Activated CD8-positive, alpha-beta memory T cell treated with anti-CD3 and anti-CD28 coated beads for 36 hours (primary cell): ENCODE measurements at regions not wholly inside any gene's neighbourhood (a gene's known extent, or its start where the extent isn't known, plus 50 kb on each side); places are given as distances from the start of the nearest gene placed in this dataset.
"Not testable (repeated sequence)": the region's sequence is repeated elsewhere in the genome, so short reads cannot be mapped to it uniquely, and the experiment has no call there.

Experiments used
- CTCF ChIA-PET: fragments of 350-600 bp; sonication (Branson Sonifier 250); formaldehyde crosslinking; loops from one replicate; lab custom pipeline; 2021; ENCODE audit warnings: antibody characterized with exemption; lab: Charles Lee
- POLR2A ChIA-PET: fragments of 350-600 bp; sonication (Branson Sonifier 250); formaldehyde crosslinking; loops from one replicate; lab custom pipeline; 2021; ENCODE audit warnings: antibody characterized with exemption; lab: Charles Lee

DNA sequence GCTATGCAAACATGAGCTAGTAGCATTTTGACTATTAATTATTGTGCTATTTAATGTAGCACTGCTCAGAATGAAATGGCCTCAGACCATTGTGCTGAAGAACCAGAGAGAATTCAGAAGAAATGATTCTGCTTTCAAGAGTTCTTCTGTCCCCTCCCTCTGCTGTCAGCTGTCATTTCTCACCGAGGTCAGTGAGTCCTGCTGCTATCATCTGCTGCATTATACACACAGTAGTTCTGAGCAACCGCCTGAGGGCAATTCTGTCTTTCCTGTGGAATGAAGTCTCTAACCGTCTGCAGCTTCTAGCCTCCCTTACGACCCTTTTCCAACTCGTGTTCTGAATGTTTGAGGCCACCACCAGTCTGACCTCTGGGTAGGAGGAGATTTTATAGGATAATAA is 249.4 kb downstream of the HNRNPD start:
- CTCF ChIA-PET, result no interaction called here
- POLR2A ChIA-PET, result no interaction called here

DNA sequence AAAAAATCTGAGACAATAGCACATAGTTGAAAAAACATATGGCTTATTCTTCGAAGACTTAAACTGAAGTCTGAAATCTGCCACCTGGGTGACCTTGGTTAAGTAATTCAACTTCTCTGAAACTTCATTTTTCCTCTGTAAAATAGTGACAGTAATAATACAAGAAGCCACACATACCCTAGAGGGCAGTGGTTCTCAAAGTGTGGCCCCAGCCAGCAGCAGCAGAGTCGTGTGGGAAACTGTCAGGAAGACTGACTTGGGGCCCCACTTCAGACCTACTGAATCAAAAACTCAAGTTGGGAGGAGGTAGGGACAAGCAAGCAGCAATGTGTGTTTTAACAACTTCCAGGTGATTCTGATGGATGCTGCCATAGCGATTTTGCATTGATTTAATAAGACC is 249.9 kb downstream of the HNRNPD start:
- ChIA-PET POLR2A (no interaction called here), CTCF (no interaction called here)

DNA sequence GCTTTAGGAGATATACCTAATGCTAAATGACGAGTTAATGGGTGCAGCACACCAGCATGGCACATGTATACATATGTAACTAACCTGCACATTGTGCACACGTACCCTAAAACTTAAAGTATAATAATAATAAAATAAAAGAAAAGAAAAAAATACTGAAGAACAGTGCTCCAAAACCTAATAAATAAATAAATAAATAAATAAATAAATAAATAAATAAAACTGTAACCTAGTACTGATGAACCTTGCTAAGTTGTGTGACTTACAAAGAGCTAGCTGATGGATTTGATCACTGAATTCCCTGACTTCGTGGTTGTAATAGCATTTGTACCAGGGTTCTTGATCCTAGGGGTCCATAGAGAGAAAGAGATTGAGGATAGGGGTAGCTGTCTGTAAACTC is 258.6 kb downstream of the HNRNPD start:
- CTCF ChIA-PET, POLR2A ChIA-PET: not testable (repeated sequence)

DNA sequence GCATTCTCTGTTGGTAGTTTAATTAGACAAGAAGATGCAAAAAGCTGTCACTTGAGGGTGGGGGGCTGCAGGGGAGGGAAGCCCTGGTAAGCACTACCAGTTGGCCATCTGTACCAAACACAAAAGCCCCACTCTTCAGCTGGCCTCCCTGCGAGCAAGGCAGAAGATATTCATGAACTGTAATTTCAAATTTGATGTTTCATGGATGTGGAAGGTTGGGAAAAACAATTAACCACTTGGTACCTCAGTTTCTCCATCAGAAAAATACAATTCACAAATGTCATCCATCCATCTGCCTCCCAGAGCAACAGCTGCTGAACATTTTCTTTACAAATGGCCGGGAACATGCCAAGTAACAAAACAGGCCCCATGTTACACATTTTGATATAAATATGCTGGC is 265.3 kb downstream of the HNRNPD start:
- ChIA-PET CTCF (no interaction called here), POLR2A (no interaction called here)

DNA sequence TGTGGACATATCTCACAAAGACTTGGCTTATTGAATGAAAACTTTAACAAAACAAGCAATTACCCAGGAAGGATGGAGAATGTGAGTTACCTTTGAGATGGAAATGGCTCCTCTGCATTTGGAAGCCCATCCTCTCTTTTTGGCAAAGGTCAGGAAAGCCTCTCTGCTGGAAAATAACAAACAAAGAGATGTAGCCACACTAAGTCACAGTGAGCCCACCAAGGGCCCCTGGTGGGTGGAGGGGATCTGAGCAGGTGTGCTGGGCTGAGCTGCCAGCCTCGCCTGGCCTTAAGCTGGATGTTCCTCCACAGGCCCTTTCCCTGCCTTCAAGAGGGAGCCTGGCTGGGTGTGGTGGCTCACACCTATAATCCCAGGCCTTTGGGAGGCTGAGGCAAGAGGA is 269.2 kb downstream of the HNRNPD start:
- POLR2A ChIA-PET, result no interaction called here
- CTCF ChIA-PET, result interaction anchor here (0.7 kb wide), 1 partner anchor 41 kb away, joined by 3 read pairs; no protein-coding TSS in a partner anchor

DNA sequence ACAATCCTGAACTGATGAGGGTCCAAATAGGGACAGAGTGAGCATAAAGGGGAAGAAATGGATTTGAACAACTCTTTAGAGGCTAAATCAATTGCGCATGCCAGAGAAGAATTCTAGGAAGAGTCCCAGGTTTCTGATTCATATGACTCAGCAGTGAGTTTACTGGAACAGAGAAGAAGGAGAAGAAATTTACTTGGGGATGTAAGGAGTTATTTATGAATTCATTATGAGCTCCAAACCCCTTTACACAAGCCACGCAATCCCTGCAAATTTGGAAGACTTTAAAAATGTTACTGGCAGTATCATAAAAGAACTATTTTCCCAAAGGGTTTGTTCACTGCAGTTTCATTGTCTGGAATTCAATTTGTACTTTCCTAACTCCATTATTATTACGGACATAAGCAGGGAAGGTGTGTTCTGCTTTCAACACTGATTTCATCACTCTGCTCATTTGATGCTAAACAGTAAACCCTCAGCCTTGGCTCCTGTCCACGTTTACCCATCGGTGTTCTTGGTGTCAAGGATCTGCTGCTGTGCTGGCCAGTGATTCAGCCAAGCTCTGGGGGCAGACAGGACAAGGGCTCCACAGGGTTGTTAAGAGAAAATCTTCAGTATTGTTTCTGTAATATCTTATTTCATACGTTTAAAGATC is 273.7 kb downstream of the HNRNPD start:
- CTCF ChIA-PET, result no interaction called here
- POLR2A ChIA-PET, result no interaction called here

DNA sequence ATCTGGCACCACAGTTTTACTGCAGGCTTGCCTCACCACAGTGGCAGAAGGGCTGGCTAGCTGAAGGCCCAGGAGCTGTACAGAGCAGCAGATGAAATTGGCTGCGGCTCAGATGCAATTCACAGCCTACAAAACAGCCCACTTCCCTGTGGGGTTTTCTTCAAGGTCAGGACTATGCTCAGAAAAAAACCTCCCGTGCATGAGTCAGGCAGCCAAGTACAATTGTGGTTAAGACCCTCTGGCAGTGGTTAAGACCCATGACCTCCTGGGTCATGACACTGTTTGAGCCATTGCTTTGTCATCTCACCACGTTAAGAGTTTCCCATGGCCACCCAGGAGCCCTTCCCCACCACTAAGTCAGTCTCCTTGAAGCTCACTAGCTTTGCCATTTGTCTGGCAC is 276.3 kb downstream of the HNRNPD start:
- ChIA-PET POLR2A (no interaction called here), CTCF (no interaction called here)

DNA sequence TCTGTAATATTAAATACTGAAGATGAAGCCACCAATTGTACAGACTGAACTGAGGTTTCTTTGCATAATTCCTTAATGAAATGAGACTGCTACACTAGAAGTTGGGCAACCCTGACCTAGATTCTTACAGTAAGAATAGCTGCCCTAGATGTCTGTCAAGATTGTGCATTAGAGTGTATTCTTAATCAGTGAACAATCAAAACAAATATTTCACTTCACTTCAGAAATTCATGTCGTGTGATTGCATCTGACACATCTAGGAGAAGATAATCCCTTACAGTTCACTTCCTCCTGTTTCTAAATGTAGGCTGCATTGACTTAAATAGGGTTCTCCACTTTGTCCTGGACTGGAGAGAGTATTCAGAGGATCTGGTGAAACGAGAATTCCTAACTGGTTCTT is 283.1 kb downstream of the HNRNPD start:
- POLR2A ChIA-PET, result no interaction called here
- CTCF ChIA-PET, result no interaction called here

DNA sequence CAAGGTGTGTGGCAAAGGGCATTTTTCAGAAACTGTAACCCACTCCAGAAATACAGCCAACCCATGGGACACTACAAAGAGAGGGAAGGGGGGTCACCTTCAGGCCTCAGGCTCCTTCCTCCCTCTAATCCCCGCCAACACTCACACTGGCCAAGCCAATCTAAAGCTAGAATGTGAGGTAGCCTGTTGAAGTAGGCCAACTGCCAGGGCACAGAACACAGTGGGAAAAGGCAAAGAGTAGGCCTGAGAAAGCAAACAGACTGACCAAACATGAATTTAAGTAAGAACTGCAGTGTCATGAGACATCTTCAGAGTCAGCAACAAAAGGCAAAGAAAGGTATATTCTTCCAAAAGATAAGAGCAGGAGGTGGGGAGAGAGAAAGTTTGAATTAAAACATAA is 289.0 kb downstream of the HNRNPD start:
- POLR2A ChIA-PET, result no interaction called here
- CTCF ChIA-PET, result no interaction called here

DNA sequence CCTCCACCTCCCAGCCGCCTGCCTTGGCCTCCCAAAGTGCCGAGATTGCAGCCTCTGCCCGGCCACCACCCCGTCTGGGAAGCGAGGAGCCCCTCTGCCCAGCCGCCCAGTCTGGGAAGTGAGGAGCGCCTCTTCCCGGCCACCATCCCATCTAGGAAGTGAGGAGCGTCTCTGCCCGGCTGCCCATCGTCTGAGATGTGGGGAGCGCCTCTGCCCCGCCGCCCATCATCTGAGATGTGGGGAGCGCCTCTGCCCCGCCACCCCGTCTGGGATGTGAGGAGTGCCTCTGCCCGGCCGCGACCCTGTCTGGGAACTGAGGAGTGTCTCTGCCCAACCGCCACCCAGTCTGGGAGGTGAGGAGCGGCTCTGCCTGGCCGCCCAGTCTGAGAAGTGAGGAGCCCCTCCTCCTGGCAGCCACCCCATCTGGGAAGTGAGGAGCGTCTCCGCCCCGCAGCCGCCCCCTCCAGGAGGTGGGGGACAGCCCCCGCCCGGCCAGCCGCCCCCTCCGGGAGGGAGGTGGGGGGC is 296.3 kb downstream of the HNRNPD start:
- POLR2A ChIA-PET, CTCF ChIA-PET: not testable (repeated sequence)

DNA sequence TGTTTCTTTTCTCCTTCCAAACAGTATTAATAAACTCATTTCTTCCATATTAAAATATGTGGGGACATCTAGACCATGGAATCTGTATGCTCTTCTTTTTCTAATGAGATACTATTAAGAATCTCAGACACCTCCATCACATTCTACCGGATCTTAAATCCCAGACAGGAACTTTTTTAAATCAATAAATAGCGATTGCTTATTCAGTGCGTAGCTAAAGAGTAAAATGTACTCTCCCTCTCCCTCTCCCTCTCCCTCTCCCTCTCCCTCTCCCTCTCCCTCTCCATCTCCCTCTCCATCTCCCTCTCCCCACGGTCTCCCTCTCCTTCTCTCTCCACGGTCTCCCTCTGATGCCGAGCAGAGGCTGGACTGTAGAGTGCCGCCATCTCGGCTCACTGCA is 297.0 kb downstream of the HNRNPD start:
- CTCF ChIA-PET, result no interaction called here
- POLR2A ChIA-PET, result no interaction called here

DNA sequence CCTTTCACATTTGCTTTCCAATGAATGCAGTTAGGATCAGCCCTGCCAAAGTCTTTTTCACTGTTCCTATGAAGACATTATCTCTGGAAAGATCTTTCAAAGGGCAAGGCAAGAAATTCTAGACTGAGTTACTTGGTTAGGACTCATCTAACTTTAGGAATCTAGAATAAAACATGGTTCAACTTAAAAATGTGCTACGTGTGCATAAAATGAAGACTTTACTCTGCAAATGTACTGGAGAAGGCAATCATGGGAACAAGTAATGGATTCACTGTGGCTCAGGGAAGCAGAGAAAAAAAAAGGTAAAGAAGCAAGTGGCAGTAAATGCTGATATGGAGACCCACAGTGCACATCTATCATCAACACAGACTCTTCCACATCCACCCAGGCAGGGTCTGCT is 297.4 kb downstream of the HNRNPD start:
- POLR2A ChIA-PET, result no interaction called here
- CTCF ChIA-PET, result no interaction called here

DNA sequence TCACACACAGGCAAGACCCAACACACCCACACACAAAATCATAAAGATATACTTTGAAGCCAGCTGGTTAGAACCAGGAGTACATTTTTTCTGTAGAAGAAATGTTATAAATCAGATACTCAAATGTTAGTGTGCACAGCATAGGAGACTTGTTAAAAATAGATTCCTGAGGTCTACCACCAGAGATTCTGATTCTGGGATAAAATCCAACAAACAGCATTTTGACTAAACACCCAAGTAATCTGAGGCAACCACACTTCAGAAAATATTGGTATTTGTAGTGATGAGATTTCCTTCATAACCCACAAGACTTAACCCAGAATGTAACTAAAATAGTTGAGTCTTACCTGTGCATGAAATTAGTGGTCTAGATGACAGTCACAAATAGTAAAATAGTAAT is 301.8 kb downstream of the HNRNPD start:
- ChIA-PET POLR2A (no interaction called here), CTCF (no interaction called here)

DNA sequence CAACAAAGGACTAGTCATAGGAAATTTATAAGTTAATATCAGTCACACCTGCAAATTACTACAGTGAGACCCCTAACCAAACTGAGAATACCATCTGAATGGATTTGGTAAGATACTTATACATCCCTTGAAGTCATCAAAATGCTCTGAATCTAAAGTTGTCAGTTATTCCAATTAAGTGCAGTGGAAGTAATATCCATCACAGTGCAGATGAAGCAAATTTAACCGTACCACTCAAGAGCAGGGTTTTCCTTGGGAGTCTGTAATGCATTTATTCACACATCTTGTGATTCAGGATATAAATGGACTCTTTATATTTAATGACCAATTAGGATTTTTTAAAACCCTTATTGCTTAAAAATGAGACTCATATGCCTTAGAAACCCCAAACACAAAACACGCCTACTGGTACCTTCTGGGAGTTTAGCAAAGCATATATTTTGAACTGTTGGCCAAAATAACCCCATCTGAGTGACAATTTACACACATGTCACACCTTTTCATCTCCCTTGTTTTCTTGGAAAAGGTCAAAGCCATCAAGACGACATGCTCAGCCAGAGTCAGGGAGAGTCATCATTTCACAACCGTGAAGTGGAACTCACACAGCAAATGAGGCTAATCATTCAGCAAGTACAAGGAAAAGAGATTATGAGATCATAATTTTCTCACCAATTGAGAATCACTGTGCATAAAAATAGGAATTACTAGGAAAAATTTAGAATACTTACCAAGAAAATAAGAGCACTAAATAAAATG is 303.7 kb downstream of the HNRNPD start:
- ChIA-PET CTCF (no interaction called here), POLR2A (no interaction called here)

DNA sequence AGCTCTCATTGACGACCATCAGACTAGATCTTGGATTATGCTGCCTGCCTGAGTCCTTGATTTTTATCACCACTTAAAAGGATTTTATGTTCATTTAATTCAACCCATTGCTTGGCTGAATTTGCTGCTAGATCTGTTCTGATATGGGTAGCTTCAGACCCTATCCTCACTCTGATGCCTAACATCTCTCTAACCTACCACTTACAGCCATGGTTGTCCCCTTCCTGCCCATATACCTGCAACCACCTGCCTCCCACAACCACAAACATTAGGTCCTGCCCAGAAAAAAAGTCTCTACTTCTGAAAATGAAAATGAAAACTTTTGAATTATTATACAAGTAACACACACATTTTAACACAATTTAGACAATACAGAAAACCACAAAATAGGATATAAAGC is 310.8 kb downstream of the HNRNPD start:
- ChIA-PET CTCF (no interaction called here), POLR2A (no interaction called here)

DNA sequence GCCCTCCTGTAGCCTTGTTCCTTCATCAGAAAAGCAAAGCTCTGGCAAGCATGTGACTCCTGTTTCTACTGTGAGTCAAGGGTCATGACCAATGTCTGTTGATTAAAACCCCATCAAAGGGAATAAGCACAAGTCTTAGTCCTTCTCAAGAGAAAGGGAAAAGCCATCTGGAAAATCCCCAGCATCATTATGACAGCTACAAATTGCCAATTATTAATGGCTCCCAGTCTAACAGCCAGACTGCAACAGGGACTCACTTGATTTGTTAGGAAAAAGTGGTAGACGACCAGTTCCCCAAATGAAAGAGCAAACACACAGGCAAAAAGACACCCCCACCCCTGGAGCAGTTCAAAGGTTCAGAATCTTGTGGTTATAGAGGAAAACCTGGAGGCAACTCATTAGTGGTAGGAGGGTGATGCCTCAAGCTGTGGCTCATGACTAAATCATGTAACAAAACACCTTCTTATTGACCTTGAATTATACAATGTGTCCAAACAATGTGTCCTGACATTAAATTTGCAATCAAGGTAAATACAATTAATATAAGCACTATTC is 315.7 kb downstream of the HNRNPD start:
- ChIA-PET CTCF (no interaction called here), POLR2A (no interaction called here)

DNA sequence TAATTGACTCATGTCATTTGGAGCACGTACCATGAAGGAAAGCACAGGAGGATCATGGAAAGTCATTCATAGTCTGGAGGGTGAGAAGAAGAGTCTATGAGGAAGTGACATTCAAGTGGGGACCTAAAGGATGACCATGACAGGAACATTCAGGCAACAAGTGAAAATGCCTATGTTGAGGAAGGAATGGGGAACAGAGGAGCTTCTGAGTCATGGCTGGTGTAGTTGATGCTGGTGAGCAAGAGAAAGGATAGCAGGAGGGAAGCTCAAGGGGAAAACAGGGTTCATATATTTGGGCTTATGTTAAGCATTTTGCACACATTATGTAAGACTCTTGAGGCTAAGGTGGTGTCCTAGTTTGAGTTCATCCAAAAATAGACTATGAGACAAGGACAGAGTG is 318.6 kb downstream of the HNRNPD start:
- CTCF ChIA-PET, result no interaction called here
- POLR2A ChIA-PET, result no interaction called here

DNA sequence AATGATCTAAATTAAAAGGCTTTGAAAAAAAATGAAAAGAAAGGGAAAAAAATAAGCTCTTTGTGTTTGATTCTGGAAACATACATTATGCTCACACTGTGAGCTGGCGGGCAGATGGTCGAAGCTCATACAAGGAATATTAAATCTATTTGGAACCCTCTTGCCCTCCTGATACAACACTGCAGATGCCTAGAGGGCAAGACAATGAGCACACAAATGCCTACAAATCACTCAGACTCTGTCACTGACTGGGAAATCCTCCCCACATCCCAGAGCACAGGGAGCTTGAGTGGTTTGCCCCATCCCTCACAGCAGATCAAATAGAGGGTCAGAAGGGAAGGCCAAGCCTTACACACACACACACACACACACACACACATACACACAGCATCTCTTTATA is 320.4 kb downstream of the HNRNPD start:
- POLR2A ChIA-PET, result no interaction called here
- CTCF ChIA-PET, result interaction anchor here (1.4 kb wide), 1 partner anchor 9 kb away, joined by 5 read pairs; no protein-coding TSS in a partner anchor

DNA sequence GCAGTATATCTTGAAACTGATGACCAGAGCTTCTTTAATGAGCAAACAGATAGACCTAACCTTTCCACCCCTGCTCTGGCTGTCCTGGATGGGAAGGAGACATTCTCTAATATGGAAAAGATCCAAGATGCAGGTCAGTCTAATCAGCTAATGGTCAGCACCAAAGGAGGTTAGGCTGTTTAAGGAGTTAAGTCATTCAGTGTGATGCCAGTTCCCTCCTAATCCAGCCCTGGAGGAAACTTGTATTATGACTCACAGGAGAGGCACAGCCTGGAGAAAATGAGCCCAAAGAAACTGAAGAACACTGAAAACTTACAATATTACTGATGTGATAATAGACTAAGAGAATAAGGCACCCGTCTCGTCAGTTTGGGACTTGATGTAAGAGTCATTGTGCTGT is 323.0 kb downstream of the HNRNPD start:
- CTCF ChIA-PET, result no interaction called here
- POLR2A ChIA-PET, result no interaction called here

DNA sequence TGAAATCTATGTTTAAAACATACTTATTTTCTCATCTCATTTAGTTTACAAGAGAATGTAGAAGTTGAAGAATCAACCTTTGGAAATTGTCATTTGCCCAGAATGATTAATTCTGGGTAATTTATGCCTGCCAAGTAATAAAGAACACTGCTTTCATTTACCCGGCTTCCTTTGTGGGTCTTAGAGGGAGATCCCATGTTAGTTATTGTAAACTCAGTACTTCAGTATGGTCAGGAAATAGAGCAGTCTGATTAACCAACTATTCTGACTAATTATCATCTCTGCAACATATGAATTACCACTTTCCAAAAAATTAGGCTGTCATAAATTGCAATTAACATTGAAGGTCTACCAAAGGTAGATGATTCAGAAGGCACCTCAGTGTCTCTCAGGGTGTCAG is 324.5 kb downstream of the HNRNPD start:
- ChIA-PET POLR2A (no interaction called here), CTCF (no interaction called here)

DNA sequence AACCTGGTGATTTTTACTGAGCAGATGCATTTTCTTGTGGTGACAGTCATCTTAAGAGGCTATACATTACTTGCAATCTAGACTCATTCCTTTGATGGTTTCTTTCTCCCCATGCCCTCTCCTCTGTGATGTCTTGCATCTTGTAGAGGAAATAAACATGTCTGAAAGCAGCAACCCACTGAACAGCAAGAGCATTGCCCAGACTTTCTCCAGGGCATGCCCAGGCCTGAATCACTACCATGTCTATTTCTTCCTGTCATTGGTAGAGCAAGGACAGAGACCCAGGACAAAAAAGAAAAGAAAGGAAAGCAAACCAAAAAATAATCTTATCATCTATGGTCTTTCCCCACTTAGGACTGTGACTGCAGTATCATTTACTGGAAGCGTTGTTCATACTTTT is 326.1 kb downstream of the HNRNPD start:
- CTCF ChIA-PET, result no interaction called here
- POLR2A ChIA-PET, result no interaction called here
